Glomerular endothelial cell (primary cell): ENCODE measurements at regions not wholly inside any gene's neighbourhood (a gene's known extent, or its start where the extent isn't known, plus 50 kb on each side); places are given as distances from the start of the nearest gene placed in this dataset.

Source experiments
- DNase-seq: peaks from one replicate; pipeline ENCODE4 v3.0.0-alpha.2; 2011; ENCODE audit warnings: low read depth, low spot score; ENCODE audit errors: extremely low read depth

DNA sequence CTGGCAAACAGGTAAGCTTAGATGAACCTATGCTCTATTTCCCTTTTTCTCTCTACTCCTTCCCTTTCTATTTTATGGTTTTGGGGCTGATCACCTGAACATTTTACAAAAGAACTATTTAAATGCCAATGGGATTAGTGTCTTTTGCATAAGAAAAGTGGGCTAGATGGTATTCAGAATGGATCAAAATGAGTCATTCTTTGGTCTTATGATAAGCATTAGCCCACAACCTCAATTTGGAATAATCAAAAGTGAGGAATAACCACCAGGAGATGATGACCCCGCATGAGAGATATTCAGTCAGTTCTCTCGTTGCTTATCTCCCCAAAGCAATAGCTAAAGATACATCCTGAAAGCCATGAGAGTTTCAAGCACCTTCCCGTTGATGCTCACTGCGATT lies 399.0 kb upstream of the CADM1 start:
- no peak for DNase-seq

DNA sequence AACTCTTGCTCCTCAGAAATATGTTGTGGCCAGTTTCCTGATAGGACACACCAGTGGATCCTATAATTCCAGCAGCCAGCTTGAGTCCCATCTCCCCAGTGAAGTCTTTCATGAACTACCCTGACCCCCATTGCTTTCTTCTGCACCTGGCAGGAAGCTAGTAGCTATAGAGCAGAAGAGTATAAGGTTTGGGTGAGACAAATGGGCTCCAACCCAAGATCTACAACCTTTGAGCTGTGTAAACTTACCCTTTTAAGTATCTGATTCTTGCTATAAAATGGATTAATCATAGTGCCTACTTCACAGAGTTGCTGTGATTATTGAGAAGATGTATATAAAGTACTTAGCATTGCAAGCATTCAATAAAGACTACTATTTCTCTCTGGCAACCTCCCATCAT lies 396.9 kb upstream of the CADM1 start:
- no peak for DNase-seq

DNA sequence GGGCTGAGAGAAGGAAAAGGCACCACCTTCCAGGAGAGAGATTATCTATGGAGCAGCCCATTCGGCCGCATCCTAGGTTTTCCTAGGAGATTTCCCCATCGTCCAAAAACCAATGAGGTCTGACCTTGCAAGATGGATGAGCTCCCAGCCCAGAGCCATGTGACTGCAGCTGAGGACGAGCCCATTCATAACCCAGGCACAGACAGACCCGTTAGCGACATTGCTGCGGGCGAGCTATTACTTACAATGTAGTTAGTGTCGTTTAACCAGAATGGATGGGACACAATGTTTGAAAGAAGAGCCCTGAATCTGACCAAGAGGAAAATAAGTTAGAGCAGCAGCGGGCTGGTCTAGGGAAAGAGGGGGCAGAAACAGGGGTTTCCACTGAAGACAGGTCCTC lies 395.9 kb upstream of the CADM1 start:
- no peak for DNase-seq

DNA sequence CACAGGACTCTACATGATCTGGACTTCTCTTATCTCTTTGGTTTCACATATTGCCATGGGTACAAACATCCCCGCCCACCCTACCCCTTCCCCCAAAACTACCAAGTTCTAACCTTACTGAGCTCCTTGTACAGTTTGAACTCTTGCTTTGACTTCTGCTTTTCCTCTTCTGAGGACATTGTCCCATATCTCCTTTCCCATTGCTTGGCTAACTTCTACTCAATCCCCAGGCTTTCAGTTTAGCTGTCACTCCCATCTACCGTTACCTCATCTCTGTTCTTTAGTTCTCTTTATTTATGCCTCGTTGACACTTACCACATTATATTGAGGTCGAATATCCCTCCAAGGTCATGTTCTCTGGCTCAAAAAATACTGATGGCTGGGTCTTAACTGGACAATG lies 393.5 kb upstream of the CADM1 start:
- no peak for DNase-seq

DNA sequence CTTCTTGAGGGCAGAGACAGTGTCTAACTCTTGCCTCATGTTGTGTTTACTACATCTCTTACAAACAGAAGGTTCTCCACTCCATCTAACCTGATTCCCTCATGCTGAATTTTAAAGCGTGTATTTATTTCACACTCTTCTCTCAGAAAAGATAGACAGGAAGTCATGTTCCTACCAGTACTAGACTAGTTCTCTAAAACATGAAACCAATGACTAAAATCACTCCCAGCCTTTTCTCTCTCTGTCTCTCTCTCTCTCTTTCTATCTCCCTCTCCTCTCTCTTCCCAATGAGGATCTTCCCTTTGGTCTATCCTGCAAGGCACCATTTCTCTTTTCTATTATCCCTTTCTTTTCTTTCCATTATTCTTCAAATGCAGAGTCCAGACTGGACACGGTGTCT lies 391.9 kb upstream of the CADM1 start:
- DNase-seq: no peak

DNA sequence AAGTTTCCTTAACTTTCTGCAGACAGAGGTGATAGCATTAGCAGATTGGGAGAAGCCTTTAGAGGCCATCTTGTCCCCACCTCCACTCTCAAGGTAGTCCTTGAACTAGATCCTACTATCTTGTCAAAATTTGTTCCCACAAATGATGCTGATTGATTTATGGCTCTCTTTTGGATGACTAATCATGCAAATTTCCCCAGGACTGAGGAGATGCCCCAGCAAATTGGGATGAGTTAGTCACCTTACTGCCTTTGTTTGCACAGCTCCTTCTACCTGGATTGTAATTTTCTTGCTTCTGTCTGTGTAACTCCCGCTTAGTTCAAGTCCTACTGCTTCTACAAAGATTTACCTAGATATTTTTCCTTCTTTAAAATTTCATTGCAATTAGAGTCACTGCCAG lies 391.4 kb upstream of the CADM1 start:
- DNase-seq: no peak

DNA sequence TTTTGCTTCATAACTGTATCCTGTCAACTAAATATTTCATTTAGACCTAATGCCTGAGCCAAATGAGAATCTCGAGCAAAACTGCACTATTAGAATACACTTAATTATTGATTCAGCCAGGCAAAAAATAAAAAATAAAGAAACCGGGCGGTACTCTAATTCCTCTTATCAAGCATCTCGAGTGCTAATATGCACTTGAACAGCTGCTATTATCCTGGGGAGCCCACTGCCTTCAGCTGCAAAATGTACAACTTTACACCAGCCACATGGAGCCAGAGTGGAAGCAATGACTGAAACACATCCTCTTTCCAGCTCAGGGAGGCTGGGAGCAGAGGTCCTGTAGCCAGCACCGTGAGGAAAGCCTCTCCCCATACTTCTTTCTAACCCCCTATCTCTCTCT lies 390.0 kb upstream of the CADM1 start:
- no peak for DNase-seq

DNA sequence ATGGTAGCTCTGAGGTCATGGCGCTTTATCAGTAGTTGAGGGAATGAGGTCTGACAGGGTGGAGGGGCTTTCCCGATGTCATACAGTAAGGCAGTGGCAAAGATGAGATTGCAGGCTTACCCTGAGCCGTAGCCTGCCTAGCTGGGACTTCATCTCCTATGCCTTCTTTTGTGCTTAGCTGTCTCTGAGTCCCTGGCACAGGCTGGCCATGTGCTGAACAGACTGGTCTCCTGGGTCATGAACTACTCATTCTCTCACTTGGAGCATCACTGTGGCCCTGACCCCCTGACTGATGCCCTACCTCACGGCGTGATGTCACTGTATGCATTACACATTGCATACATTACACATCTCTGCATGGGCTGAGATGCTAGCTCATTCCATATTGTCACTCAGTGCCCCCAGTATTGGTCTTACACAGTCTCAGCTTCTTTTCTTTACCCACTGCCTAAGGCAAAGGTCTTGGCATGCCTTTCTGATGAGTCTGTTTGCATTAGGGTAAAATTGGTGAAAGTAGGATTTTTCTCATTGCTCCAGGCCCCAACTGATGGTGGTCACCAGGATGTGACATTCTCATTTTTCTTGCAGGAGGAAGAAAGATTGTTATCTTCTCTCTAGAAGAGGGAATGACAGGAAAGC lies 389.4 kb upstream of the CADM1 start:
- DNase-seq: no peak

DNA sequence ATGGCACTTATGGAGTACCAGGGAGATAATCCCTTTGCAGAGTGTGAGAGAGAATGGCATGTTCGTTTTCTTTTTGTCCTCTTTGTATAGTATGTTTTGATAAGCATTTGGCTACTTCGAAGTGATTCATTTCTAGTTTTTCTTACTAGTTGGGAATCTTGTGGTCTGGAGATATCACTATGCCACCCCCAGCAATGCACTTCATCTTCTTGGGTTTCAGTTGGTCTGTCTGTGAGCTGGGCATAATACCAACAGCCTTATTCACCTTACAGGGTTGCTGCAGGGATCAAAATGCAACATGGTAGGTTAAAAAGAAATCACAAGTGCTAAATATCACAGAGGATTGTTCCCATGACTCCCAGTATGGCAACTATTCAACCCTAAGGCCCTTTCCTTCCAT lies 387.8 kb upstream of the CADM1 start:
- DNase-seq: no peak

DNA sequence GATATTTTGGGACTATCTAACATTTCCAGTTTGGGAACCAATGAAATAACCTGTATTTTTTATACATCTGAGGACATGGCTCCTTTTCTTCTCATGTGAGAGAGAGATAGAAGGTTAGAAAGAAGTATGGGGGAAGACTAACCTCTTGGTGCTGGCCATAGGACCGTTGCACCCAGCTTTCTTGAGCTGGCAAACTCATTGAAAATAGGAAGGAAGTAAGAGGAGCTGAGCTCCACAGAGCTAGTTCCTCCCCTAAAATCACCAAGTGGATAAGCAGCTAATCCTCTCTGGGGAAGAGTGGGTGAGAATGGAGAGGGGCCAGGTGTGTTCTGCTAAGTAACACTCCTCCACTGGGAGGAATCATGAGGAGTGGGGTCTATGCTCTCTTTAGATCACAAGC lies 387.4 kb upstream of the CADM1 start:
- DNase-seq: no peak

DNA sequence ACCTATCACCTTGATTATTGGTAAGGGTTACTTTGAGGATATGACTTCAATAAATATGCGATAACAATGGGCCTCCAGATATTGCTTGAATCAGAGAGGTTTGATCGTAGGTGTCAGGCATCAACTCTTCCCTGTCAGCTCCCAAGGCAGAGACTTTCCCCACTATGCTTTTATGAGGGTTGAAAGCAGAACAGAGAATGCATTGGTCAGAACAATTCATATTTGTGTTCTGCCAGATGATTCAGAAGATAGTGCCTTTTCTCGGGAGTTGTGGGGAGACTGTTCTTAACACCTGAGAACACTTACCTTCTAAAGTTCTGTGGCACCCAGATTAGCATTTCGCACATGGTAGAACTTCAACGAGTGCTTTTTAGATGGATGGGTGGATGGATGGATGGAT lies 386.3 kb upstream of the CADM1 start:
- no peak for DNase-seq

DNA sequence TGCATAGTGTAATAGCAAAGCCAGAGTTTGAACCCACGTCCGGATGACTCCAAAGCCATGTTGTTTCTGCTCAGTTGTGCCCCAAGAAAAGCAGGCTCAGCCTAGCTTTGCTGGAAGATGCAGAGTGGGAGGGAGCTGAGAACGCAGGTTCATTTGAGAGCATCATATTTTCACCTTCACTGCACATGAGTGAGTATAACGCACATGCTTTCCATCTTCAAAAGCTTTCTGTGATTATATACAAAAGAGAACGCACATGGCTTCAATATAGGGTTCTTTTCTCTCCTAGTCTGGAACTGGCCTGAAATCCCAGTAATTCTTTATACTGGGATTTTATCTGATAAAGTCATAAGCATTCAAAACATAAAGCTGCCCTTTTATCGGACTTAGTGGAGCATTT lies 385.5 kb upstream of the CADM1 start:
- DNase-seq: no peak

DNA sequence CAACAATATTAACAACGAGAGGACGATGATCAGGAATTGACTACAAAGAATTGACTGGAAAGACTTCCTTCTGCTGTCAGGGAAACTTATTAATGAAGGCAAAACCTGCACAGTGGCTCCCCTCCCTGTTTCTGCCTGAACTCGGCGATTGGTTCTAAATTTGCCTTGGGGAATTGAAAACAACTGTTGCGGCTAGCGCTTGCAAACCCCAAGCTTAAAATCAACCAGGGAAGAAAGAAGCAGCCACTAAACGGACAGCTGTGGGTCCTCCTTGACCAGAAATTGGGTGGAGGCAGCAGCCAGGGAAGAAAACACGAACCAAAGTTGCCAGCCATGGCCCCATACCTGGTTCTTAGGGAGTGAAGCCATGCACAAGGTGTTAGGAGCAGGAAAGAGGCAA lies 383.5 kb upstream of the CADM1 start:
- DNase-seq: no peak

DNA sequence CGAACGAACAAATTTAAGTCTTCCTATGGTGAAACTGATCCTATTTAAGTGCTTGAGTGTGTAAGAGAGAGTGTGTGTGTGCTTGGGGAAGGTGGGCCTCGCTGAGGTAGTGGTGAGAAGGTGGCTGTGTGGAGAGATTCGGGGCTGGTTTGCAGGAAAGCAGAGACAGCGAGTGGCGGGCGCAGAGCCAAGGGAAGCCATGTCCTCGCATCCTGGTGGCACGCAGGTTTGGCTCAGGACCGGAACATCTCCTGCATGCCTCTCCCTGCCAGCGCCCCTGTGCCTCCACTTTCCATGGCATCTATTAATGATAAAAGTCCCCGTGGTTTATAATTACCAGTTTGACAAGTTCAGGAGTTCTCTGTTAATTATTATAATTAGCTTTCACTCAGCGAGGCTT lies 383.1 kb upstream of the CADM1 start:
- DNase-seq: no peak

DNA sequence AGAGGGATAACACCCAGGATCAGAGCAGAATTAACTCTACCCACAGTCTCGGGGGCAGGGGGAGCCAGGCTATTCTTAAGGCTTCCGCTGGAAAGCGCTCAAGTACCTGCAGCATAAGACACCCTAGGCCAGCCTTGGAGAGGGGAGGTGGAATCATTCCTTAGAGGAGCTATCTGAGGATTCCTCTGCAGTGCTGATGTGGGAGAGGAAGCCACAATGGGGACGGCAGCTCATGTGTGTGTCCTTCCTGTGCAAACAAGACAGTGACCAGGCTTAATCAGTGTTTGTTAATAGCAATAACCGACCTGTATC lies 382.2 kb upstream of the CADM1 start:
- no peak for DNase-seq

DNA sequence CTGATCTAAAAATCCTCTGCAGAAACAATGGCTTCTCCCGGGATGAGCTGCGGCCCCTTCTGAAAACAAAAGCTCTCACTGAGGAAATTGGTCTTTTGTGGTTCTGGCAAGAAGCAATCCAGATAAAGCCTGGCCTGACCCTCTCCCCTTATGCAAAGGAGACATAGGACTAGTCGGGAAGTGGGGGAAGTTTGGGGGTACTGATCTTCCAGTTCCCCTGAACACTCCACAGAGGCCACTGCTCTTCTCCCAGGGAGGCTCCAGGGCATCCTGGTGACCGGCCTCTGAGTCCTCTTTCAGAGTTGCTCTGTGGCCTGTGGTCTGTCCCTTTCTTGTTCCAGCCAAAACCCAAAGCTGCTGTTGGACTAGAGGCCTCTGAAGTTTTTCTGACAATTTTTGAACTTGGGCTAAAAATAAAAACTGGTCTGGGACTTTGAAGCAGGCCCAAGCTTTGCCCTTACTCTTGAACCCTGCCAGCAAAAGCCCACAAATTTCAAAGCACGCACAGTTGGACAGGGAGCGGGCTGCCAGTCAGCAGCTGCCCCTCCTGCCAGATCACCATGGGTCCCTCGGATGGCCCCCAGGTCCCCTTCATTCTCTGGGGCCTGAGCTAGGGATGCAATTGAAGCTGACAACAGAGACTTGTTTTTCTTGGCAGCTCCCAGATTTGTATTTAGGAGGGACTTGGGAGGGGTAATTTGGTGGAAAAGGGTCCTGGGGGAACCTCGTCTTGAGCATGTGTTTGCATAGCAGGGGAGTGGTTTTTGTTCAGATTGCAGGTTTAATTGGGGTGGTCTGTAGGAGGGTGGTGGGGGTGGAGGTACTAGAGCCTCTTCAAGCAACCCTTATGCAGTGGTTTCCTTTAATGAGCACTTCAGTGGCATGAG lies 381.6 kb upstream of the CADM1 start:
- DNase-seq: no peak

DNA sequence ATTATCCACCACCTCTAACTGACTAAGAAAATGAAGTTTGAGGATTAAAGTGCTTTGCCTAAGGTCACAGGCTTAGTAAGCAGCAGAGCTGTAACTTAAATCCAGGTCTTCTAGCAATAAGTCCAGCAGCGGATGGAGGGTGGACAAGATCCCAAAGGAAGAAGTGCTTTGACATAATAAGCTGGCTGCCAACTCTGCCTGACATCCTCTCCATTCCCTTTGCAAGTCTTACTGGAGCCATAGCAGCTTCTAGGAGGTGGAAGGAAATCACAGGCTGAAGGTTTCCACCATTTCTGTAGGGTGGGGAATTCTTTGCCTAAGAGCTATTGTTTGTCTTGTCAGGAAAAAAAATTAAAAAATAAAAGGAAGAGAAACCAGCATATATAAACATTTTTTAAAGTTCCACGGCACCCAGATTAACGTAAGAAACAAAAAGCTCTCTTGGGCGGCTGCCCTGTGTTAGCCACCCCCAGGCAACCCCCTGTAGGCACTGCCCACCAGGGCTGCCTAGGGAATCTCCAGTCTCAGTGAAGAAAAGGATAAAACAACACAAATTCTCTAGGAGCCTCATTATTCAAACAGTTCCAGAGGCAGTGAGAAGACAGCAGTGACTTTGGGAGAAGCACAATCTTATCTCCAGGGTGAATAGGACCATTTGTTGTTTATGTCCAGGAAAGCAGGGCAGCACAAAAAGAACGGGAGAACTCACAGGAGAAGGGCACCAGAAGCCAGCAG lies 380.8 kb upstream of the CADM1 start:
- DNase-seq: no peak

DNA sequence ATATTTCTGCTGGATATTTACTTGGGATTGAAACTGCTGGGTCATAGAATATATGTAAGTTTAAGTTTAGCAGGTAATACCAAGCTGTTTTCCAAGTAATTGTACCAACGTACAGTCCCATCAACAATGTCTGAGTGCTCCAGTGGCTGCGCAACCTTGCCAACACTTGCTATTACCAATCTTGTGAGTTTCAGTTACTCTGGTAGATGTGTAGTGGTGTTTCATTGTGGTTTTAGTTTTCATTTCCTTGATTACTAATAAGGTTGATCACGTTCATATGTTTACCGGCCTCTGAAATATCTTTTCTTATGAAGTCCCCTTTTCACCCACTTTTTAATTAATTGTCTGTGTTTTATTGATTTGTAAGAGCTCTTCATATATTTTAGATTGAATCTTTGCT lies 370.6 kb upstream of the CADM1 start:
- no peak for DNase-seq

DNA sequence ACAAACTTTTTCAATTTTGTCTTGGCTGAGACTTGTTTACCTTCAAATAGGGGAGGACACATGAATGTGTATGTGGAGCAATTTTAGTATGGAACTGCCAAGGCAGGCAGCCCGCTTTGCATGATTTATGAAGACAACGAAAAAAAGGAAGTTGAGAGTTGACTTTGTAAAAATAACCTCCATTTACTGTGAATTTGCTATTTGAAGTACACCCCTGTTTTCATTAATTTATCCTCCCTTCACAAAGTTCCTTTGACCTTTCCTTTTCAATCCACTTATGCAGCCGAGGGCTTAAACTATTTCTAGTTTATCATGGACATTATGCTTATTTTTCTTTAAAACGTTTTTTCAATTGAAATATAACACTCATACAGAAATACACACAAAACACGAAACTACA lies 369.6 kb upstream of the CADM1 start:
- DNase-seq: no peak

DNA sequence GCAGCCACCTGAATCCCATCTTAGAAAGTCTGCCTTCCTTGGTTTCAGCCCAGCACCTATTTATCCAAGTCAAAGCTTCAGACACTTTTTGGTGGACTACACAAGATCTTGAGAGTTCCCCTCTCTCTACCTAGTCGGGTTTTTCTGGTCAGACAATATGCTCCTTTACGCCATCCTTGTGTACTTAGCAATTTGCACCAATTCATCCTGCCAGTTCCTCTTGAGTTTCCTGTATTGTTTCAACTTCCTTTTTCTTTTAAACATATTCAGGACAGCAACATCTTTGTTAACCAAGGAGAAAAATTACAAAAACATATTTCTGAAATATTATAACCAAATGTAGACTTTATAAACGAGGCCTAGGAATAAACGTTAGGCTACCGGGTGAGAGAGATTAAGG lies 368.2 kb upstream of the CADM1 start:
- no peak for DNase-seq

DNA sequence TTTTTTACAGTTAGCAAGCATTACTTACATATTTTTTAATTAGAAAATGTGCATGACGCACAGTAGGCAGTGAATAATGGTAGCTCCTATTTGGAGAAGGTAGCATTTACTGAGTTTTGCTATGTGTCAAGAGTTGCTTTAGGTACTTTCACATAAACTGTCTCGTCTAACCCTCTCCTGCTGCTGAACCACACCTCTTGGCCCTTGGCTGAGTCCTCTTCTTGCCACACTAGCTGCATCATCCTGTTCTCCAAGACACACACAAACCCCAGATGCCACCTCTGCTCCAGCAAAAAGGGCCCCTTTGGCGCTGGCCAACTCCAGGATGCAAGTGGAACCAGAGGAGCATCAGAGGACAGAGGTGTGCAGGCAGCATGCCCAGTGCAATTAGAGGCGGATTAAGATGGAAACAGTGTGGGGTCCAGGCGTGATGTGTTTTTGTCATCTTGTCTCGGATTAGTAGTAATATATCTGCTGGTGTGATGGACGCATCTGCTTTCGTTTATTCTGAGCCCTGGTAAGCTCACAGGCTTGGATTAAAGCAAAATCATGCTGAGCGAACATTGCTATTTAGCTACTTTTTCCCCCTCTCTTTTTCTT lies 367.0 kb upstream of the CADM1 start:
- no peak for DNase-seq
